ENCODE measurements at regions not wholly inside any gene's neighbourhood (a gene's known extent, or its start where the extent isn't known, plus 50 kb on each side); places are given as distances from the start of the nearest gene placed in this dataset.
"Not testable (repeated sequence)": the region's sequence is repeated elsewhere in the genome, so short reads cannot be mapped to it uniquely, and the experiment has no call there.

GRCh38 chr15:81839387-81839786 is 206.4 kb downstream of the MEX3B start:
- H3K27ac ChIP-seq: no peak overlapping the region
- TF ChIP-seq CTCF (conservative IDR thresholded peaks at IDR 0.05) (no peak), ZFX (IDR thresholded peaks at IDR 0.05) (no peak)

- TF ChIP-seq CTCF (conservative IDR thresholded peaks at IDR 0.05) (no peak), ZFX (IDR thresholded peaks at IDR 0.05) (no peak)
- no peak overlapping the region for H3K27ac ChIP-seq
Observed at GRCh38 chr15:81835731-81836130, 210.1 kb downstream of the MEX3B start.

- TF ChIP-seq CTCF (conservative IDR thresholded peaks at IDR 0.05): no peak
- no peak for TF ChIP-seq ZFX (IDR thresholded peaks at IDR 0.05)
- H3K27ac ChIP-seq: no peak overlapping the region
Observed at GRCh38 chr15:81830520-81830919, 215.3 kb downstream of the MEX3B start.

GRCh38 chr15:81829918-81830317 is 215.9 kb downstream of the MEX3B start:
- TF ChIP-seq CTCF (conservative IDR thresholded peaks at IDR 0.05) (no peak), ZFX (IDR thresholded peaks at IDR 0.05) (no peak)
- H3K27ac ChIP-seq: no peak overlapping the region

GRCh38 chr15:81828135-81828534 is 217.7 kb downstream of the MEX3B start:
- no peak overlapping the region for H3K27ac ChIP-seq
- TF ChIP-seq CTCF (conservative IDR thresholded peaks at IDR 0.05) (no peak), ZFX (IDR thresholded peaks at IDR 0.05) (no peak)

- no peak overlapping the region for H3K27ac ChIP-seq
- TF ChIP-seq CTCF (conservative IDR thresholded peaks at IDR 0.05): no peak
- TF ChIP-seq ZFX (IDR thresholded peaks at IDR 0.05): no peak
Observed at GRCh38 chr15:81825136-81825535, 220.7 kb downstream of the MEX3B start.

- not testable (repeated sequence) for H3K27ac ChIP-seq
Observed at GRCh38 chr15:81822587-81822986, 223.2 kb downstream of the MEX3B start.

GRCh38 chr15:81819924-81820635 is 225.7 kb downstream of the MEX3B start:
- H3K27ac ChIP-seq: no peak overlapping the region
- TF ChIP-seq ZFX (IDR thresholded peaks at IDR 0.05) (no peak), CTCF (conservative IDR thresholded peaks at IDR 0.05) (no peak)

Data from C4-2B (cell line).